ENCODE measurements at regions not wholly inside any gene's neighbourhood (a gene's known extent, or its start where the extent isn't known, plus 50 kb on each side); places are given as distances from the start of the nearest gene placed in this dataset.

- Histone ChIP-seq H3K4me1 (ENCODE audit: control insufficient read depth in 5 of 5, insufficient read depth in 5 of 5, low read length in 5 of 5) (peaks cover 0 to 5% (median 0%) of the 10 kb centered on the region in 5 donors), H3K27ac (ENCODE audit: low read depth in 1 of 2, low read length in 1 of 2) (no peak overlapping the region), H3K4me3 (no peak overlapping the region), H3K9me3 (ENCODE audit: control insufficient read depth in 4 of 4, insufficient read depth in 3 of 4, low read length in 3 of 4) (no peaks in the 10 kb centered on the region), H3K27me3 (ENCODE audit: control insufficient read depth in 3 of 3, insufficient read depth in 3 of 3, low read length in 2 of 3) (no peaks in the 10 kb centered on the region), H3K36me3 (ENCODE audit: control insufficient read depth in 4 of 4, insufficient read depth in 4 of 4, low read length in 4 of 4) (no peaks in the 10 kb centered on the region), H3K9ac (ENCODE audit: insufficient read depth in 1 of 2, low read length in 2 of 2) (no peak overlapping the region)
- DNase-seq (peak in 2 of 3 donors; percentile 36 to 40), ATAC-seq (ENCODE audit: insufficient read depth, low FRiP score) (no peak)
- TF ChIP-seq CTCF (IDR thresholded peaks at IDR 0.05; ENCODE audit: control extremely low read depth, extremely low read depth), result no peak
- WGBS, 2 donors, result 82 to 89% methylated on average over 3 of the region's 3 CpGs
Observed at GRCh38 chr5:8598356-8598755, 729.4 kb downstream of the MTRR start.

GRCh38 chr5:8598996-8599395 lies 730.0 kb downstream of the MTRR start:
- no peak for DNase-seq
- Histone ChIP-seq H3K27ac (ENCODE audit: low read depth in 1 of 2, low read length in 1 of 2) (no peak overlapping the region), H3K27me3 (ENCODE audit: control insufficient read depth in 3 of 3, insufficient read depth in 3 of 3, low read length in 2 of 3) (no peaks in the 10 kb centered on the region), H3K9me3 (ENCODE audit: control insufficient read depth in 4 of 4, insufficient read depth in 3 of 4, low read length in 3 of 4) (no peaks in the 10 kb centered on the region), H3K36me3 (ENCODE audit: control insufficient read depth in 4 of 4, insufficient read depth in 4 of 4, low read length in 4 of 4) (no peaks in the 10 kb centered on the region), H3K4me1 (ENCODE audit: control insufficient read depth in 5 of 5, insufficient read depth in 5 of 5, low read length in 5 of 5) (peaks cover 0 to 5% (median 0%) of the 10 kb centered on the region in 5 donors), H3K4me3 (no peak overlapping the region), H3K9ac (ENCODE audit: insufficient read depth in 1 of 2, low read length in 2 of 2) (no peak overlapping the region)
- no peak for TF ChIP-seq CTCF (IDR thresholded peaks at IDR 0.05; ENCODE audit: control extremely low read depth, extremely low read depth)
- WGBS, 2 donors, result 85 to 86% methylated on average over 2 of the region's 2 CpGs
- no peak for ATAC-seq (ENCODE audit: insufficient read depth, low FRiP score)

- DNase-seq (no peak), ATAC-seq (ENCODE audit: insufficient read depth, low FRiP score) (no peak)
- no peak overlapping the region for H3K9ac ChIP-seq (ENCODE audit: insufficient read depth in 1 of 2, low read length in 2 of 2)
- H3K27me3 ChIP-seq (ENCODE audit: control insufficient read depth in 3 of 3, insufficient read depth in 3 of 3, low read length in 2 of 3), result no peaks in the 10 kb centered on the region
- no peaks in the 10 kb centered on the region for H3K36me3 ChIP-seq (ENCODE audit: control insufficient read depth in 4 of 4, insufficient read depth in 4 of 4, low read length in 4 of 4)
- H3K9me3 ChIP-seq (ENCODE audit: control insufficient read depth in 4 of 4, insufficient read depth in 3 of 4, low read length in 3 of 4), result peaks cover 0 to 2% (median 0%) of the 10 kb centered on the region in 4 donors
- H3K27ac ChIP-seq (ENCODE audit: low read depth in 1 of 2, low read length in 1 of 2), result no peak overlapping the region
- no peak for TF ChIP-seq CTCF (IDR thresholded peaks at IDR 0.05; ENCODE audit: control extremely low read depth, extremely low read depth)
- peaks cover 0 to 5% (median 0%) of the 10 kb centered on the region in 5 donors for H3K4me1 ChIP-seq (ENCODE audit: control insufficient read depth in 5 of 5, insufficient read depth in 5 of 5, low read length in 5 of 5)
- H3K4me3 ChIP-seq, result no peak overlapping the region
Observed at GRCh38 chr5:8600843-8601242, 731.9 kb downstream of the MTRR start.

GRCh38 chr5:8601831-8602354 lies 732.9 kb downstream of the MTRR start:
- Histone ChIP-seq H3K9ac (ENCODE audit: insufficient read depth in 1 of 2, low read length in 2 of 2) (no peak overlapping the region), H3K4me1 (ENCODE audit: control insufficient read depth in 5 of 5, insufficient read depth in 5 of 5, low read length in 5 of 5) (peaks cover 0 to 5% (median 0%) of the 10 kb centered on the region in 5 donors), H3K4me3 (no peak overlapping the region), H3K36me3 (ENCODE audit: control insufficient read depth in 4 of 4, insufficient read depth in 4 of 4, low read length in 4 of 4) (no peaks in the 10 kb centered on the region), H3K27me3 (ENCODE audit: control insufficient read depth in 3 of 3, insufficient read depth in 3 of 3, low read length in 2 of 3) (no peaks in the 10 kb centered on the region), H3K9me3 (ENCODE audit: control insufficient read depth in 4 of 4, insufficient read depth in 3 of 4, low read length in 3 of 4) (peaks cover 0 to 2% (median 0%) of the 10 kb centered on the region in 4 donors), H3K27ac (ENCODE audit: low read depth in 1 of 2, low read length in 1 of 2) (no peak overlapping the region)
- no peak for TF ChIP-seq CTCF (IDR thresholded peaks at IDR 0.05; ENCODE audit: control extremely low read depth, extremely low read depth)
- WGBS, 2 donors, result 81 to 89% methylated on average over 8 of the region's 8 CpGs
- DNase-seq (no peak), ATAC-seq (ENCODE audit: insufficient read depth, low FRiP score) (no peak)

Data from lung (tissue), 11 donors.